ENCODE measurements at regions not wholly inside any gene's neighbourhood (a gene's known extent, or its start where the extent isn't known, plus 50 kb on each side); places are given as distances from the start of the nearest gene placed in this dataset.

DNA sequence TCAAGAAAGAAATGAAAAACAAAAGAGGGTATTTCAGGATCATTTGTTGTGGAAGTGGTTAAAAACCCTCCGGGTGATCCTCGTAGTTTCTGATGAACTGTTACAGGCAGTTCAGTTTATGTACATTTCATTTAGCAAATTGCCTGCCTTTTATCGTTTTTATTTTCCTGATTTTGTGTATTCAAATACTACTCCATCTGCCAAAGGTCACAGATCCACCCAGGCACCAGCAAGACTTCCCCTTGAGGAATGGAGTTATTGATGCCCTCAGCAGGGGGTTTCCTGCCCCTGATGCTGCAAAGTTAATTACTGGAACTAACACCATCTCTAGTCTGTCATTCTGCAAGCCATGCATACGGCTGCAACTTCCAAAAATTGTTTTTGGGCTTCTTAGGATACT is 641.9 kb downstream of the SLC4A3 start:
- DNase-seq, result no peak

DNA sequence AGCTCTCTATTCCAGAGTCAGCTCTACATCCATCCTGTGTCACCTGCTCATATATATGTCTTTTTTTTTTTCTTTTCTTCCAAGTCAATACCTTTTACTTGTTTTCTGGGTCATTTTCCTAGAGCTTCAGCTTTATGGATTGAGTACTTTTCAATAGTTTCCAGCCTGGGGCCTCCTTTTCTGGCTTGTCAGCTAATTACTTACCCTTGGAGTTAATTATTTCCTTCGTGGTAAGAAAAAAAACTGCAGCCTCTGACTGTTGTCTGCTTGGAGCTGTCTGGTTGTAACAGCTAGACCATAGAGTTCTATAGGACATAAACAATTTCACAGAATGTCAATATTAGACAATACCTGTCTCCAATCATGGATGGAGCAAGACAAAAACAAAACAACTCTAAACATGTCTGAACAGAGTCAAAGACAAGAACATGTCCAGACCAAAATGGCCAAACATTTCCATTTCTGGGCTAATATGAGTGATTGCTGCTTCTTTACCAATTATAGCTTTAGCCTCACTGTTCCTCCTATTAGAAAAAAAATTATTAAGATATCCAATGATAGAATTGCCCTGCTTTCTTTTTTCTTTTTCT is 643.1 kb downstream of the SLC4A3 start:
- no peak for DNase-seq

DNA sequence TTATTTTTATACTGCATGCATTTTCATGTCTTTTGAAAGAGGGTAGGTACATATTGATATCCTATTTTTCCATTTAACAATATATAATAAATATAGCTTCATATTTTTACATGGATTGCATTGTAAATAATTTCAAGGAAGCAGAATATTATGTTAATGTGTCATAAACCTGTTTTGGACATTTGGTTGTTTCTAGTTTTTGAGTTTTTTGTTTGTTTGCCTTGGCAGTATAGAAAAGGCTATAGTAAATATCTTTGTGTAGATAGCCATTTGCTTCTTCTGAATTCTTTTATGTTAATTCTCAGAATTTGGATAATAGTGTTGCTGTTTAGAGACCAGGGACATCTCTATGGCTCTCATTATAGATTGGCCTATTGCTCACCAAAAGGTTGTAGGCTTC is 645.2 kb downstream of the SLC4A3 start:
- no peak for DNase-seq

DNA sequence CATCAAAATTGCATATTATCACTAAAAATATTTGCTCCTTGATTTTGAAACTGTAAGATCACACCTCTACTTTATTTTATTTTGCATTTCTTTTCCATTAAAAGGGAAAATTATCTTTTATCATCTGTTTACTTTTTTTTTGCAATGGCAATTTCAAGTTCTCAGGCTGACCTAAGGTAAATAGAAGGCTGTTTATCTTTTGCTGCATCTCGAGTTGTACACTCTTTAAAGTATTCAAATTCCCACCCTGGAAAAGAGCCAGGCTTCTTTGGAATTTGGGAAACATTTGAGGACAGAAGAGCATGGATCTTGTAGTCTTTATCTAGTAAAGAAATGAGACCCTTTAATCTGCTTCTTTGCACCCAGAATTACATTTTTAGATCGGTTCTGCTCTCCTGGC is 645.7 kb downstream of the SLC4A3 start:
- no peak for DNase-seq

DNA sequence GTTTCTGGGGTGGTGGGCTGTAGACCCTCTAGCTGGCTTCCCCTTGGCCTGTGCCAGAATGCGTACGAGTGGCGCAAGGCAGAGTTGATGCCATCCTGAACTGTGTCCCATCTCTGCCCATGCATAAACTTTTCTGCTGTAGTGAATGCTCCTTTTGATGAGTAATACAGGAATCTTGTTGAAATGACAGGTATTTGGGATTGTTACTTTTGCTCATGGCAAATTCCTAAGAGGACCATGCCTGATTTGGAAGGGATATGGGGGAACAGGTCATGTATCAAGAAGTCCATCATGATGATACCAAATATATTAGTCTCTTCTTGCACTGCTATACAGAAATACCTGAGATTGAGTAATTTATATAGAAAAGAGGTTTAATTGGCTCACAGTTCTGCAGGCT is 648.0 kb downstream of the SLC4A3 start:
- no peak for DNase-seq

DNA sequence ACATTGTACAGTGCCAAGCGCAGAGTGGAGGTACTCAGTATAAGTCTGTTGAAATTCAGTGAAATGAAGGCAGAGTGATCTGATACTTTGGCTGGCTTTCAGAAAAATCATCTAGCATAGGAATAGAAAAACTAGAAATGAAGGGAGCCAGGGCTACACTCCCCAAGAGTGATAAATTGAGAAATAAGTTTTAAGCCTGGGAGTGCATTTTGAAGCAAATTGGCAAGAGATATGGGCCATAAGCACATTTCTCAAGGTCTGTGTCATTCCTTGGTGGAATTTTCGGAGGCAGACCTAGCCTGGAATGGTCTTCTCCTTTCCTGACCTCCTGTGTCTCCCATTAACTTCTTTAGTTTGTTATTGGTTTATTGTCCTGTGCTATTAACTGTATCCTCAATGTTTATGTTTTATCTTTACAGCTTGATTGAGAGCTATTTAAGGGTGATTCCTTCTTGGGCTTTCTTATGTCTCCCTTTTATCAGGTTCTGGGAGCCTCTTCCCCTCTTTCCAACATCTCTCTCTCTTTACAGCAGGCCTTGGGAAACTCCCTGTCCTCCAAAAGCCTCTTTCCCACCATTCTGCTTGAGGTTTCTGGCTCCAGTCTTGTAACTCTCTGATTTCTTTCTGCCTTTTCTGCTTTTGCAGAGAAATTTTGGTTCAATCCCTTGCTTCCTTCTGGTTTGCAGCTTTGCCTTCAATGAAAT is 649.5 kb downstream of the SLC4A3 start:
- no peak for DNase-seq

DNA sequence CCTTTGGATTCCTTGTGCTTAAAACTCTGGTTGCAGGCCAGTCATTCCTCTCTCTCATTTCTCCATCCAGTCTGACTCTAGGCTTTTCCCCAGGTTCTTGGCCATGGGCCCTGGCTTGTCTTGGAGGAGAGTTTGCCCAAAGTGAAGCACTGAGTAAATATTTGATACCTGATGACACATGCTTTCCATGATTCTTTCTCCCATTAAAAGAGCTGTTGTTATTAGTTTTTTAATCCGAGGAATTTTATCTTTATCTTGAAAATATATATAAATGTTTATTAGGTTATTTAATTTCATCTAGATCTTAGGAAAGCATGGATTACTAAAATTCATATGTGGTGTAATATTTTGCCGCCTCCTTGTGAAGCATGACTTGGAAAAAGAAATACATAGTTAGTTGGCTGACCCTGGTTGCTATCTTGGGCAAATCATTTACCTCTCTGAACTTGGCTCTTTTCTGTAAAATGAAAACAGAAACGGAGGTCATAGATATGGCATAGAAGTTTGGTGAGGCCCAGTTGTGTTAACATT is 650.1 kb downstream of the SLC4A3 start:
- DNase-seq, result peak in 1 of 58 donors; percentile 2

DNA sequence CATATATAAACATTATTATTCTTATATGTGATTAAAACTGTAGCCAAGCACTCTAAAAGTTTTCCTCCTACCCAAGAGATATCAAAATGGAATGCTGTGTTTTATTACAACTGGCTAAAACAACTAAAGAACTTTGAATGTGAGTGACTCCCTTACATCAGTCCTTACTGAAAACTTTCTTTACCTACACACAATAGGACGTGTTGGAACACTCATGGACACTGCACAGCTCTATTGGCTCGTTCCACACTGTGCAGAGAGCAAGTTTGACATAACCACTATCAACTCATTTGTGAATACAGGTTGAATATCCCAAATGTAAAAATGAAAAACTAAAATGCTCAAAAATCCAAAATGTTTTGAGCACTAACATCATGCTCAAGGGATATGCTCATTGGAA is 650.6 kb downstream of the SLC4A3 start:
- DNase-seq, result no peak

DNA sequence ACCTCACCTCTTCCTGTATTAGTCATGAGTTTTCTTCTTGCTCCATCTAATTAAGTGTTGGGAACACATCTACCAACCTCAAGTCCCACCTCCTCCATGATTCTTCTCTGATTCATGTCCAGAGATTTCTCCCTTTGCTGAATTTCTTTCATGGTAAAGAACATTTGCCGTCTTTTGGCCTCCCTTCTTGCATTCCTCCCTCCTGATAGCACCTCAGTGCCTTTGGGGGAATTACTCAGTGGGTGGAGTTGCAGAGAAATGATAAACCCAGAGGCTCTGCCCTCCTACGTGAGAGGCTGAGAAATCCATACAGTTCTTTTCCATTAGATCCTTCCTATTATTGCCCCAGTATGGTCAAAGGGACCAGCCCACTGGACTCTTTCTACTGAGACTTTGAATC is 651.9 kb downstream of the SLC4A3 start:
- no peak for DNase-seq

DNA sequence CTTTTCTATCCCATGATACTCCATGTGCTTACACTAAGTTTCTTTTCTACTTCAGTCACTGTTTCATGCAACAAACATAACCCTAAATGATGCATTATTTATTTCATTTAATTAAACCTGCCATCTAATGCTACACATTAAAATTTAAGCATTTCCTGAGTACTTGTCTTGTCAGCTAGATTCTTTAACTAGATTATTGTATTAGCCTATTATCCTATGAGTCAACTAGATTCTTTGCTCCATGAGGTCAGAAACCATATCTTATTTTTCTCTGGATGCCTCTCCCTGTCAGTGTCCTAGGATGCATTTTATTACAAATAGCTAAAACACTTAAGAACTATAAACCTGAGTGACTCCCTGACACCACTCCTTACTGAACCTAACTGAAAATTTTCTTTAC is 652.4 kb downstream of the SLC4A3 start:
- no peak for DNase-seq

DNA sequence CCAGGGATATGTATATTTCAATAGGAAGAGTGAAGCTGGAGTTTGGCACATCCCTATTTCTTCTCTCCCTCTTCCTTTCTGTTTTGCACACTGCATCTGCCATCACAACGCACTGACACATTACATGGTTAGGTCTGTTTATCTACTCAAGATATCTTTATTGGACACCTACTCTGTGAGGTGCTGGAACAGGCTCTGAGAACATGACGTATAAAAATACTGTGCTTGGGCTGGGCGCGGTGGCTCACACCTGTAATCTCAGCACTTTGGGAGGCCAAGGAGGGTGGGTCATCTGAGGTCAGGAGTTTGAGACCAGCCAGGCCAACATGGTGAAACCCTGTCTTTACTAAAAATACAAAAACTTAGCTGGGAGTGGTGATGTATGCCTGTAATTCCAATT is 653.3 kb downstream of the SLC4A3 start:
- DNase-seq, result no peak

DNA sequence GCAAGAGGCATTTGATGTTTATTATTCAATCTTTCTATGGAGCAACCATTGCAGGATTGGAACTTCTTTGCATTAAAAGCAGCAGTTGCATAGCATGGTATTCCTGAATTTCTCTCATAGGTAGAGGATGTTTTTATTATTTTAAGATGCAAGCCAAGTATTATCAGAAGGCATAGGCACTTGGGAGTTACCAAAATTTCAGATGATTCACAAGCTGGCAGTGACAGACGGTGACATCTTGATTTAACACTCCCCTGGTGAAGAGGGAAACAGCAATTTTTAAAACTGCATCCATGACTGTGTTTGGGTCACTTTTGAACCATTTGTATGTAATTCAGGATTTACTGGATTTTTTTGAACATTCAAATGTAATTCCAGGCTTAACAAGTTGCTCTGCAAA is 654.3 kb downstream of the SLC4A3 start:
- DNase-seq, result no peak

DNA sequence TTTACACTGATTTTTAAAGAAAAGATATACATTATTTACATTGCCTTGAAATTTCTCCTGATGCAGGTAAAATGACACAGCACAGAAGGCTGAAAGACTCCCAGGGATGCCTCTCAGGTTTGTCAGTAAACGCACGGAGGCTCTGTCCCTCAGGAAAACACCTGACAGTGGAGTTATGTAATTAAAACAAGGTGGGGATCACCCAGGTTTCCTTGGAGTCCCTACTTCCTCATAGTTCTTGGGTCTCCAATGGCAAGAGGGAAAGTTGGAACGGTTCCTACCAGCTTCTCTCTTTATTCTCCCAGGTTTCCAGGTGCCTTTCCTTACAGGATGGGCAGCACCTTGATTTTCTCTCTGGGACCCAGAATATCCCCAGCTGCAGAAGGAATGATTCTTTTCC is 654.8 kb downstream of the SLC4A3 start:
- DNase-seq, result no peak

DNA sequence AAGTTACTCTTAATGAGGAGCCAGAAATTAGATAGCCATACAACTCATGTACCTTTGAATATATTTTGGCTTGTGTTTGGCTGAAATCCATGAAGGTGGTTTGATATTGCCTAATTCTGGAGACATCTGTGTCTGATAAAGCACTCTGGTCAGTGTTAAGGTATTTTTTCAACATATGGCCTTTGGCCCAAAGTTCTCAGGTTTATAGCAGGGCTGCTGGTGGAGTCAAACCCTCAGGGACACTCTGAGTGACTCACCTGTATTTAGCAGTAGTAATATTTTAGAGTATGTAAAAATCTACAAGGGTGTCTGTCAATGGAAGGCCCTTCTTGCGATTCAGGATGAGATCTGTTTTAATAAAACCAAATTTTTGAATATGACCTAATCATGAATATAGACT is 666.5 kb downstream of the SLC4A3 start:
- no peak for DNase-seq

DNA sequence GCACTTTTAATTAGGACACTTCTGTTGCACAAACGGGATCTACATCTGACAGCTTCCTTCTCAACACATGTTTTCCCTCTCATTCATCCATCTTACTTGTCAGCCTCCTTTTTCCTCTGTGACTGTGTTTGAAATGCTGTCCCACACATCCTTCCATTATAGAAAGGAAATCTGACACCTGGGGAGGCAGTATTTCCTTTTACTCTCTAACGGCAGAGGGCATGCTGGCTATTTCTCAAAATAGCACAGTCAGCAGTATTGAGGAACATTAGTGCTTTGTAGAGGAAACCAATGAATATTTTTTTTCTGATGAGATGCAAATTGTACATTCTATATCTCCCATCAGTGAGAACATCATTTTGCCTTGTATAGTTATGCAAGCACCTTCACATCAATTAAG is 668.7 kb downstream of the SLC4A3 start:
- no peak for DNase-seq

DNA sequence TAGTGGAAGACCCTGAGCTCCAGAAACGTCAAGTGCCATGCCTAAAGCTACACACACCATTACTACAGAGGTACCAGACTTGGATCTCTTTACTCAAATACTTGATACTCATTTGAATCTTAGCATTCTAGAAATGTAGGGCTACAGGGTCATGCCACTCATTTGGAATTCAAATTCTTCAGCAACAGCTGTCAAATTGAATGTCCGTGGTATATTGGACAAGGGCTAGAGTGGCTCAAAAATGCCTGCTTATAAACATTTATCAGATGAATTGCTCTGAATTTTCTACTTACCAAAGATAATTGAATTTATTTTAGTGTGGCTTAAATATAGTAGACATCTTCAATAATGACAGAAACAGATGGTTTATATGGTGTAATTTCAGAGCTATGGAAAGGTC is 669.7 kb downstream of the SLC4A3 start:
- no peak for DNase-seq

DNA sequence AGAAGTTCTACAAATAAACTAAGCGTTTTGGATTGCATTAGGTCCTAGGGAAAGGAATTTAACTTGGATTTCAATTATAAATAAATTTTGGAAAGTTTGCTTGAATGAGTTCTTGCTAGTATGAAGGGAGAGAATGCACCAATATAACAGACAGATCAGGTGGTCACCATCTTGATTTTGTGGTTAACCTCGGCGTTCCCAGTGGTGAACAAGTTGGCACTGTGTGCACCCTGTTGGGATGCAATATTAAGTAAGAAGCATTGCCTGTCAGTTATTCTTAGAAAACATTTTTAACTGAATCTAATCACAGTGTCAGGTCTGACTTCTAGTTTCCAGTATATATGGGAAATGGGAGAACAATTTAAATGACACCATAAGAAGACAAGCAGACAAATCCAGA is 673.4 kb downstream of the SLC4A3 start:
- no peak for DNase-seq

DNA sequence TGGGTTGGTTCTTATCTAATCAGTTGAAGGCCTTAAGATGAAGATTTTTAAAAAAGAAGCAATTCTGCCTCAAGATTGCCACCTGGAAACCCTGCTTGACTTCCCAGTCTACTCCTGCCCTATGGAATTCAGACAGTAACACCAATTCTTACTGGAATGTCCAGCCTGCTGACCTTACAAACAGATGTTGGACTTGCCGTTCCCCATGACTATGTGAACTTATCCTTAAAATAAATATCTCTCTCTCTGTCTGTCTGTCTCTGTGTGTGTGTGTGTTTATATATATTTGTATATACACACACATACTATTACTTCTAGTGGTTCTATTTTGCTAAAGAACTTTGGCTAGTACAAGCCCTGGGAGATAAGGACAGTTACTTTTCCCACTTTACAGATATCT is 675.3 kb downstream of the SLC4A3 start:
- DNase-seq, result no peak

DNA sequence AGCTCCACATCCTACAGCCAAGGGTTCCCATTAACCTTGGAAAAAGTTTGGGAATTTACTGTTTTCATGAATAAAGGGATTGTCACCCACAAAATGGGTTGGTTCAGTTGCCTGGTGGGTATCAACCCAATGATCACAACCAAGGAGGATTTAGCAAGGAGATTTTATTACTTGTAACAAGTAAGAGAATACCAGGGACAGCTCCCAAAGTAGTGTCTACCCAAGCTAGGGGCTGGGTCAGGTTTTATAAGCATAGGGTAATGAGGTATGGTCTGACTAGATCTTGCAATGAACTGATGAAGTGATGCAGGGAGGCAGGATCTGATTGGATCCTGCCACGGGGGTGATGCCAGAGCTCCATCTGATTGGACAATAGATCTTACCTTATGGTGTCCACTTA is 681.8 kb downstream of the SLC4A3 start:
- DNase-seq, result no peak

DNA sequence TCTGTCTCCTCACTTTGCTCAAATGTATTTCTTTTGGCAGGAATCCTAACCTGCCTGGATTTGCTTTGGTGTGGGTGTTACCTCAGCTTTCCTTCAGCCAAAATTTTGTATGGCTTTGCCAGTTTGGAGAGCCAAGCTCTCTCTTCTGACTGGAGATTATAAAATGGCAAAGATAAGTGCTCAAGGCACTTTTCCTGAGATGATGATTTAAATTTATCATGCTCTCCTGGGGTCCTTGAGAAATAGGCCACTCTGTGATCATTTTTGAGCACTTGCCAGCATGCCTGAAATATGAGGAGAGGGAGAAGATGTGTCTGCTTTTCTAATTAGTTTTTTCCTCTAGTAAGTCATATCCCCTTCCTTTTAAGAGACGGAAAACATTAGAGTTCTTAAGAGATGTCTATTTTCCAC is 683.0 kb downstream of the SLC4A3 start:
- DNase-seq, result peak in 2 of 58 donors; percentile 21 to 45

DNA sequence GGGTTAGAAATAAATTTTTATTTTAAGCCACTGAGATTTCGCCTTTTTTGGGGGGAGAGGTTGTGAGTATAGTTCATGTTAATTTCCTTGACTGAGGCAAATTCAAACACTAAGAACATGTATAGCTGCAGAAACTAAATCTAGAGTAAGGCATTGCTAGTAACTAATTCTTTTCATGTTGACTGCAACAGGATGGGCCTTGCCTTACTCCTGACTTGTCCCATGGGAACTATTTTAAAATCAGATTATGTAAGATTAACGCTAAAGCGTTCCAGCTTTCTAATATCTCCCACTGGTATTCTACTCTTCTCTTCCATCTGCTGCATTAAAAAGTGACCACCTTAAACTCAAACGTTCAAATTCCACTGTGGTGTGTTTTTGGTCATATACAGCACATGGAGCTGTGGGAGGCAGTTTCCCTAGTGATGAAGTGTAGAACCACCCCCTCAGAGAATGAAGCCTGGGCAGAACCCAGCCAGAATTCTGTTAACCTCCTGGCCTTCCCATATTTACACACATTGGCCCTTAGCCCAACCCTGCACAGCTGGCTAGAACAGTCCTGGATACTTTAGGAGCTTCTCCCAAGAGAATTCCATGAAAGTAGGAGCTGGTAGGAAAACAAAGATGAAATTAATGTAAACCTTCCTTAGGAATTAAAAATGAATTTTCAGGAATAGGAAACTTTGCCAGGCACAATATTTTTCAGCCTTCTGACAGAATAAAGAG is 687.8 kb downstream of the SLC4A3 start:
- DNase-seq, result no peak

DNA sequence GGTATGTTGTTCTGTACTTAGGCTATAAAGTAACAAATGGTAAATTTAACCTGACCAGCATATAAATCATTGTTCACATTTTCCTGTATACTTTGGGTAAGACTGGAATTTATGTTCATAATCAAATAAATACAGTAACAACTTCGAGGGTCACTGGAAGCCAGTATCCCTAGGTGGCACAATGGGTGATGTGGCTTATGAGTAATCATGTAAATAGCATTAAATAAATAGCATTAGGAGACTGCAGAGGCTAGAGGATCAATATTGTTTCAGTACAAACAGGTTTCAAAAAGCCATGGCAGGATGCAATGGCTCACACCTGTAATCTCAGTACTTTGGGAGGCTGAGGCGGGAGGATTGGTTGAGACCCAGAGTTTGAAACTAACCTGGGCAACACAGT is 690.6 kb downstream of the SLC4A3 start:
- DNase-seq, result no peak

DNA sequence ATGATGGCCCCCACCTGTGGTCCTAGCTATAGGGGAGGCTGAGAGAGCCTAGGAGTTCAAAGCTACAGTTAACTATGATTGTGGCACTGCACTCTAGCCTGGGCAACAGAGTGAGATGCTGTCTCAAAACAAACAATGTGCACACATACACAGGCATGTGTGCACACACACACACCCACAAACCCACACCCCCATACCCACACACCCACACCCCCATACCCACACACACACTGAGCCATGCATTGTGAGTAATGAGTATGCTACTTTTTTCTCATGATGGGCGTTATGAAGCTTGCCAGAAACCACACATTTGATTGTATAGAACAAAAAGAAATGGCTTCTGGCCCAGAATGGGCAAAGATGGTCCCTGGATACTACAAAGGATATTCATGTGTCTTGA is 691.1 kb downstream of the SLC4A3 start:
- DNase-seq, result no peak
